ENCODE measurements at regions not wholly inside any gene's neighbourhood (a gene's known extent, or its start where the extent isn't known, plus 50 kb on each side); places are given as distances from the start of the nearest gene placed in this dataset.

- H3K27me3 ChIP-seq: no peaks in the 10 kb centered on the region
- TF ChIP-seq CTCF (IDR thresholded peaks at IDR 0.05) (no peak), POLR2A (IDR thresholded peaks at IDR 0.05) (no peak)
- peaks cover 0 to 18% of the 10 kb centered on the region in 2 donors for H3K4me1 ChIP-seq
- 92 to 93% methylated on average over 2 of the region's 2 CpGs for WGBS, 2 donors
- DNase-seq: no peak
- intact Hi-C loops (cut with DNase I): no loop called here
- no peak overlapping the region for H3K4me3 ChIP-seq (replicated peaks in 1 of 3)
- no peak overlapping the region for H3K27ac ChIP-seq
- no peaks in the 10 kb centered on the region for H3K9me3 ChIP-seq
- H3K36me3 ChIP-seq: no peaks in the 10 kb centered on the region
Observed at GRCh38 chr5:52712354-52712753, 75.4 kb upstream of the ITGA1 start.

- Histone ChIP-seq H3K4me1 (peaks cover 3 to 13% of the 10 kb centered on the region in 2 donors), H3K9me3 (no peaks in the 10 kb centered on the region), H3K36me3 (no peaks in the 10 kb centered on the region), H3K27ac (peak overlapping the region in 1 of 3 donors; percentile 44), H3K4me3 (replicated peaks in 1 of 3) (no peak overlapping the region), H3K27me3 (no peaks in the 10 kb centered on the region)
- TF ChIP-seq CTCF (IDR thresholded peaks at IDR 0.05): no peak
- no peak for TF ChIP-seq POLR2A (IDR thresholded peaks at IDR 0.05)
- intact Hi-C loops (cut with DNase I): no loop called here
- WGBS, 2 donors: 60 to 61% methylated on average over 6 of the region's 6 CpGs
- peak in 1 of 2 donors; percentile 3 for DNase-seq
Observed at GRCh38 chr5:52725065-52725746, 62.5 kb upstream of the ITGA1 start.

- H3K9me3 ChIP-seq: no peaks in the 10 kb centered on the region
- H3K27me3 ChIP-seq: no peaks in the 10 kb centered on the region
- intact Hi-C loops (cut with DNase I): no loop called here
- WGBS, 2 donors: 45 to 46% methylated on average over 3 of the region's 3 CpGs
- TF ChIP-seq POLR2A (IDR thresholded peaks at IDR 0.05): no peak
- no peak for TF ChIP-seq CTCF (IDR thresholded peaks at IDR 0.05)
- H3K4me3 ChIP-seq (replicated peaks in 1 of 3): no peak overlapping the region
- DNase-seq: no peak
- H3K27ac ChIP-seq: peak overlapping the region in 1 of 3 donors; percentile 44
- H3K36me3 ChIP-seq: no peaks in the 10 kb centered on the region
- peaks cover 3 to 13% of the 10 kb centered on the region in 2 donors for H3K4me1 ChIP-seq
Observed at GRCh38 chr5:52725808-52726207, 61.9 kb upstream of the ITGA1 start.

- no peak for TF ChIP-seq CTCF (IDR thresholded peaks at IDR 0.05)
- no peak for TF ChIP-seq POLR2A (IDR thresholded peaks at IDR 0.05)
- intact Hi-C loops (cut with DNase I): no loop called here
Observed at GRCh38 chr5:52727020-52727419, 60.7 kb upstream of the ITGA1 start.

GRCh38 chr5:52727576-52727975 is 60.1 kb upstream of the ITGA1 start:
- peak overlapping the region; percentile 14 to 39 (median 36) for H3K27ac ChIP-seq
- 33 to 53% methylated on average over 6 of the region's 6 CpGs for WGBS, 2 donors
- H3K9me3 ChIP-seq: no peaks in the 10 kb centered on the region
- TF ChIP-seq POLR2A (IDR thresholded peaks at IDR 0.05) (no peak), CTCF (IDR thresholded peaks at IDR 0.05) (no peak)
- no peaks in the 10 kb centered on the region for H3K36me3 ChIP-seq
- intact Hi-C loops (cut with DNase I): no loop called here
- H3K4me3 ChIP-seq (replicated peaks in 1 of 3): no peak overlapping the region
- peak; percentile 3 to 13 for DNase-seq
- peaks cover 3 to 13% of the 10 kb centered on the region in 2 donors for H3K4me1 ChIP-seq
- H3K27me3 ChIP-seq: no peaks in the 10 kb centered on the region

More at GRCh38 chr5:52727020-52727419, 60.7 kb upstream of the ITGA1 start:
- Histone ChIP-seq H3K27ac (peak overlapping the region in 2 of 3 donors; percentile 14 to 39), H3K4me3 (replicated peaks in 1 of 3) (no peak overlapping the region), H3K36me3 (no peaks in the 10 kb centered on the region), H3K4me1 (peaks cover 3 to 13% of the 10 kb centered on the region in 2 donors), H3K9me3 (no peaks in the 10 kb centered on the region), H3K27me3 (no peaks in the 10 kb centered on the region)
- DNase-seq: no peak
